22Rv1 (cell line): ENCODE measurements at regions not wholly inside any gene's neighbourhood (a gene's known extent, or its start where the extent isn't known, plus 50 kb on each side); places are given as distances from the start of the nearest gene placed in this dataset.

ENCODE experiments used
- CTCF ChIP-seq: fragments of 450-650 bp; IDR thresholded peaks from 2 replicates; pipeline ENCODE4 v1.5.1; 2017; ENCODE audit warnings: mild to moderate bottlenecking
- ZFX ChIP-seq: fragments of 450-650 bp; IDR thresholded peaks from 2 replicates; pipeline ENCODE4 v1.6.1; 2017; ENCODE audit warnings: antibody characterized with exemption, borderline replicate concordance

- TF ChIP-seq CTCF = no peak
- TF ChIP-seq ZFX = no peak
Measured at GRCh38 chr9:109986521-109986991, 206.6 kb downstream of the PALM2AKAP2 start.
